Astrocyte (in vitro differentiated cells and primary cell): ENCODE measurements at regions not wholly inside any gene's neighbourhood (a gene's known extent, or its start where the extent isn't known, plus 50 kb on each side); places are given as distances from the start of the nearest gene placed in this dataset.

ENCODE experiments used
- CTCF ChIP-seq: IDR thresholded peaks from 2 replicates; pipeline ENCODE4 v1.5.1; 2011; ENCODE audit warnings: low read depth, mild to moderate bottlenecking, inconsistent platforms, low read length, moderate library complexity; ENCODE audit not compliant: insufficient read depth
- EZH2 ChIP-seq: IDR thresholded peaks from 2 replicates; pipeline ENCODE4 v1.6.1; 2012; ENCODE audit warnings: mild to moderate bottlenecking, low read length, inconsistent platforms; ENCODE audit not compliant: insufficient read depth

DNA sequence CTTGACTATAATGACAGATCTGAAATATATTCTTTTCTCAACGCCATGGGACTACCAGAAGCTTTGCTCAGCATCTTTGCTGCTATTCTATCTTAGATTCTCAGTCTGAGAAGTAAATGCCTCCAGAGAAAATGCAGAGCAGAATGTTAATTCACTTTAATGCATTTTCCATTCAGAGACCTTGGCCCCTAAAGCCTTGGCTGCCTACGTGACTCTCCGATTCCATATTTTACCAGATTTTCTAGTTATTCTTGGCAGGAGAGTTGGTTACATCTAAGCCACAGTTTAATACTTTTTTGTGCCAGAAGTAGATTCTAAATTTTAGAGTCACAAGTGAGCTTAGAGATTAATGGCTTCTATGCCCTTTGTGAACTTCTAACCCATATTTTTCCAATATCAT is 837.1 kb upstream of the POU3F3 start:
- TF ChIP-seq CTCF = no peak
- no peak for TF ChIP-seq EZH2
